GM12801 (cell line): ENCODE measurements at regions not wholly inside any gene's neighbourhood (a gene's known extent, or its start where the extent isn't known, plus 50 kb on each side); places are given as distances from the start of the nearest gene placed in this dataset.

Experiments
- CTCF ChIP-seq: IDR thresholded peaks from one replicate; pipeline ENCODE4 v1.5.1; 2011; ENCODE audit warnings: control low read depth; ENCODE audit not compliant: insufficient read length; ENCODE audit errors: extremely low read depth

DNA sequence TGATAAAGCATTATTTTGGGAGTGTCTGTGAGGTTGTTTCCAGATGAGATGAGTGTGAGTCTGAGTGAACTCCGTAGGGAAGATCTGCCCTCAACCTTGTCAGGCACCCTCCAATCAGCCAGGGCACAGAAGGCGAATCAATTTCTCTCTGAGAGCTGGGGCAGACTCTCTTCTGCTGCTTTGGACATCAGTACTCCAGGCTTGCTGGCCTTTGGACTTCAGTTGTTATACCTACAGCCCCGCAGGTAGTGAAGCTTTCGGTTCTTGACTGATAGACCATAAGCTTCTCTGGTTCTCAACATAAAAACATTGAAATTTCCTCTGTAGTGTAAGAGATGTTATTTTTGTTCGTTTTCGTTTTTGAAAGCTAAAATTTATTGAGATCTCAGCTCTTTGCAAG is 71.4 kb downstream of the MAFB start:
- TF ChIP-seq CTCF, result no peak

GRCh38 chr20:40612837-40613236 is 76.2 kb downstream of the MAFB start:
- no peak for TF ChIP-seq CTCF

DNA sequence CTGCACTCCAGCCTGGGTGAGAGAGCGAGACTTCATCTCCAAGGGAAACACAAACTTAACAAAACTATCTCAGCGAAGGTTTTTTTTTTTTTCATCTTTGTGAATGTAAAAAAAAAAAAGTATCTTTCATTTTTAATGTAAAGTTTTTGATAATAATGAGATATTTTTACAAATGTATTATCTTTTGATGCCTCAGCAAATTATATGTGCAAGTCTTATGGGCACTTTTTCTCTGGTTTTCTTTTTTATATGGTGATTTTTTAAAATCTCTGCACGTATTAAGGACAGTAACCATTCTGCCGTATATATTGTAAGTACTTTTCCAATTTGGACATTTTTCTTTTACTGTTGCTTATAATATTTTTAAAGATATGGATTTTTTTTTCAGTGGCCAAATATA is 76.8 kb downstream of the MAFB start:
- no peak for TF ChIP-seq CTCF

DNA sequence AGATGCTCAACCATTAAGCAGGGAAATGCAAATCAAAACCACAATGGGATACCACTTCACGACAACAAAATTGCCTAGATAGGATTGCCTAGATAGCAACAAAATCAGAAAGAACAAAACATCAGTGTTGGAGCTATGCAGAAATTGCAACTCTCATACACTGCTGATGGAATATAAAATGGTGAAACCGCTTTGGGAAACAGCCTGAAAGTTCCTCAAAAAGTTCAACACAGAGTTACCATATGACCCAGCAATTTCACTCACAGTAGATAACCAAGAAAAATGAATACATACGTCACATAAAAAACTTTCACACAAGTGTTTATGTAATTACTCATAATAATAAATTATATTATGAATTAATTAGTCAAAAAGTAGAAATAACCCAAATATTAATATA is 78.3 kb downstream of the MAFB start:
- TF ChIP-seq CTCF, result no peak

DNA sequence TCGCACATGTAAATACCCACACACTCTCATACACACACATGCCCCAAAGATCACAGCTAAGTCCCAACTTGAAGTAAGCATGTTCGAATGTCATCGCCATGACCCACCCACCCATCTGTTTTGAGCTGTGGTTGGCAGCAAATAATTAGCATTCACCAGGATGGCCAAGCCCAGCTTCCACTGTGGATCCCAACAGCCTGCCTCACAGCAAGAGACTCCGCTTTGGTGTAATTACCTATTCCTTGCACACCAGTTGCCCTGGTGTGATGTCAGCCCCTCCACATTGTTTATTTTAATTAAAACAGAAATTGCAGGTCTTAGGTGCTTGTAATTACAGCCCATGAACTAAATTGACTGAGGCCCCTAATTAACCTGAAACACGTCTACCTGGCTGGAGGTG is 81.1 kb downstream of the MAFB start:
- no peak for TF ChIP-seq CTCF

DNA sequence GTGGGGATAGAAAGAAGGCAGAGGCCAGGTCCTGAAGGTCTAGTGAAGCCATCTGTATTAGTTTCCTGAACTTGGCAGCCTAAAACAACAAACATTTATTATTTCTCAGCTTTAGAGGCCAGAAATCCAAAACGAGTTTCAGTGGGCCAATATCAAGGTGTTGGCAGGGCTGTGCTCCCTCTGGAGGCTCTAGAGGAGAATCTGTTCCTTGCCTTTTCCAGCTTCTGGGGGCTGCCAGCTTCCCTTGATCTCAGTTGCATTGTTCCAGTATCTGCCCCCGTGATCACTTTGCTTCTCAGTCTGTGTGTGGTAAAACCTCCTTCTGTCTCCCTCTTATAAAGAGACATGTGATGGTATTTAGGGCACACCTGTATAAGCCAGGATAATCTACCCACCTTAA is 82.4 kb downstream of the MAFB start:
- no peak for TF ChIP-seq CTCF

- no peak for TF ChIP-seq CTCF
Observed at GRCh38 chr20:40606237-40606636, 82.8 kb downstream of the MAFB start.

- TF ChIP-seq CTCF, result no peak
Observed at GRCh38 chr20:40604416-40604815, 84.6 kb downstream of the MAFB start.
